Peyer's patch (tissue), 4 donors: ENCODE measurements at regions not wholly inside any gene's neighbourhood (a gene's known extent, or its start where the extent isn't known, plus 50 kb on each side); places are given as distances from the start of the nearest gene placed in this dataset.

Source experiments
- DNase-seq, 3 donors: peaks; one replicate each; pipeline ENCODE4 v3.0.0-alpha.2; 2017 to 2019
- H3K27ac ChIP-seq, 4 donors: fragments of 200-600 bp; sonication (generic); one replicate each; pipeline ENCODE4 v1.5.1; 2016 to 2019
- H3K27me3 ChIP-seq, 2 donors: fragments of 200-600 bp; sonication (generic); one replicate each; pipeline ENCODE4 v1.5.1; 2019
- H3K36me3 ChIP-seq, 3 donors: fragments of 200-600 bp; sonication (generic); one replicate each; pipeline ENCODE4 v1.5.1; 2016 to 2019
- H3K4me1 ChIP-seq, 4 donors: fragments of 200-600 bp; sonication (generic); one replicate each; pipeline ENCODE4 v1.5.1; 2016 to 2019
- H3K4me3 ChIP-seq, 4 donors: fragments of 200-600 bp; sonication (generic); 1 replicate in 3 of 4; 2 replicates in 1 of 4; pipeline ENCODE4 v1.5.1; 2016 to 2019; ENCODE audit warnings: mild to moderate bottlenecking in 1 of 4
- H3K9me3 ChIP-seq, 4 donors: fragments of 200-600 bp; sonication (generic); one replicate each; pipeline ENCODE4 v1.5.1; 2016 to 2019; ENCODE audit warnings: mild to moderate bottlenecking in 1 of 4
- POLR2A ChIP-seq, 2 donors: fragments of 450-650 bp; IDR thresholded peaks; one replicate each; pipeline ENCODE4 v1.5.1; 2017; ENCODE audit warnings: antibody characterized with exemption in 2 of 2, mild to moderate bottlenecking in 2 of 2, moderate library complexity in 2 of 2
- TF ChIP-seq, protein P1 (sequence below), 6 experiments: fragments of 450-650 bp in 4 of 6; fragments of 200-600 bp in 2 of 6; sonication (generic) in 1 of 6; IDR thresholded peaks; one replicate each; pipeline ENCODE4 v1.5.1; 2017 to 2019; ENCODE audit warnings: antibody characterized with exemption in 6 of 6, mild to moderate bottlenecking in 3 of 6, moderate library complexity in 1 of 6

DNA sequence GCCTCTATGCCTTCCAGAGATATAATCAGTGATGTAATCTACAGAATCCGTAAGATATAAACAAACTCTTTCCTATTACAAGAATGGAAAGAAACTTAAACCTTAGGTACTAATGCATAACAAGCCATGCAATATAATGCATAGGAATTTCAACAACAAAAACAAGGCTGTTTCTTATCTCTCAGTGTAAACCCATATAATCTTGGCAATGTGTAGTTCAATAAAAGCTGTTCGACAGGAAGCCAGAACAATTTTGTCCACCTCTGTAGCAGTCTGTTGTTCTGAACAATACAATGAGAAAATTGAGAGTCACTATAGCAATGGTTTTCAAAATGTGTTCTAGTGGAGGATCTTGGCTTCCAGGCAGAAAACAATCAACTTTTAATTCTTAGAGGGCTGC, 111.5 kb upstream of the FREM2 start:
- no peaks in the 10 kb centered on the region for H3K9me3 ChIP-seq
- H3K27ac ChIP-seq, result no peak overlapping the region
- TF ChIP-seq POLR2A (IDR thresholded peaks at IDR 0.05), result no peak
- TF ChIP-seq, protein P1, sequence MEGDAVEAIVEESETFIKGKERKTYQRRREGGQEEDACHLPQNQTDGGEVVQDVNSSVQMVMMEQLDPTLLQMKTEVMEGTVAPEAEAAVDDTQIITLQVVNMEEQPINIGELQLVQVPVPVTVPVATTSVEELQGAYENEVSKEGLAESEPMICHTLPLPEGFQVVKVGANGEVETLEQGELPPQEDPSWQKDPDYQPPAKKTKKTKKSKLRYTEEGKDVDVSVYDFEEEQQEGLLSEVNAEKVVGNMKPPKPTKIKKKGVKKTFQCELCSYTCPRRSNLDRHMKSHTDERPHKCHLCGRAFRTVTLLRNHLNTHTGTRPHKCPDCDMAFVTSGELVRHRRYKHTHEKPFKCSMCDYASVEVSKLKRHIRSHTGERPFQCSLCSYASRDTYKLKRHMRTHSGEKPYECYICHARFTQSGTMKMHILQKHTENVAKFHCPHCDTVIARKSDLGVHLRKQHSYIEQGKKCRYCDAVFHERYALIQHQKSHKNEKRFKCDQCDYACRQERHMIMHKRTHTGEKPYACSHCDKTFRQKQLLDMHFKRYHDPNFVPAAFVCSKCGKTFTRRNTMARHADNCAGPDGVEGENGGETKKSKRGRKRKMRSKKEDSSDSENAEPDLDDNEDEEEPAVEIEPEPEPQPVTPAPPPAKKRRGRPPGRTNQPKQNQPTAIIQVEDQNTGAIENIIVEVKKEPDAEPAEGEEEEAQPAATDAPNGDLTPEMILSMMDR (IDR thresholded peaks at IDR 0.05), result no peak
- no peaks in the 10 kb centered on the region for H3K4me1 ChIP-seq
- no peaks in the 10 kb centered on the region for H3K27me3 ChIP-seq
- no peak overlapping the region for H3K4me3 ChIP-seq
- DNase-seq, result no peak
- H3K36me3 ChIP-seq, result no peaks in the 10 kb centered on the region

DNA sequence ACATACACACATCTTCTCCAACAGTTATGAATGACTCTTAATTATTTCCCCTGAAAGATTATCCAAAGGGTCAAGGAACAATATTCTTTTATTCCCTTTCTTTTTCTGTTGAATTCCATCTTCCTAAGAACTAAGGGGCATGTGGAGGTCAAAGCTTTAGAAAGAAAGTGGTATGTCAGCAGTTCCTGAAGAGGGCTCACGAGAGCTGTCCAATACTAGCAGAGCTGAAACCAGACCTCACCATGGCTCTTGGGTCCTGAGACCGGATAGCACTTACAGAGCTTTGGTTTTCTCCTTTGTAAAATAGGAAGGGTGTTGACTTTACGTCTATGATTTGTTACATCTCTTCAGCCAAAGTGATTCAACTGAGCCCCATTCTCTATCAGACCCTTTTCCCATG, 109.8 kb upstream of the FREM2 start:
- Histone ChIP-seq H3K9me3 (no peaks in the 10 kb centered on the region), H3K27me3 (no peaks in the 10 kb centered on the region), H3K36me3 (no peaks in the 10 kb centered on the region), H3K4me3 (no peak overlapping the region), H3K4me1 (no peaks in the 10 kb centered on the region), H3K27ac (no peak overlapping the region)
- no peak for DNase-seq
- no peak for TF ChIP-seq POLR2A (IDR thresholded peaks at IDR 0.05)
- TF ChIP-seq, protein P1 (IDR thresholded peaks at IDR 0.05), result no peak

DNA sequence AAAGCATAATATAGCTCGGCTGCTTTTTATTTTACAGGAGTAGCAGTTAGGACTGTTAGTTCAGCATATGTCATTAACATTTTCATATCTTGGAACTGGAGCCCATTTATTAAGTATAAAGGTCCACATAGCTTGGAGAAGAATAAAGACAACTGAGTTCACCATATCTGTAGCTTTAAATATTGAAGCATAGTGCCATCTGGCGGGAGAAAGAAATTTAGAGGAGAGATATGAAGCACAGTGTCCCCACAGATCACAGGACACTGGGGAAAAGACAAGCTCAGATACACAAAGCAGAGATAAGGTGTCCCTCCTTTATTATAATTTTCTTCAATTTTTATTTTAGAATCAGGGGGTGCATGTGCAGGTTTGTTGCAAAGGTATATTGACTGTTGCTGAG, 104.7 kb upstream of the FREM2 start:
- no peaks in the 10 kb centered on the region for H3K4me1 ChIP-seq
- DNase-seq, result no peak
- H3K27me3 ChIP-seq, result no peaks in the 10 kb centered on the region
- H3K9me3 ChIP-seq, result no peaks in the 10 kb centered on the region
- no peaks in the 10 kb centered on the region for H3K36me3 ChIP-seq
- TF ChIP-seq, protein P1 (IDR thresholded peaks at IDR 0.05), result peak in 4 of 6 experiments; percentile 19 to 39 (median 34)
- TF ChIP-seq POLR2A (IDR thresholded peaks at IDR 0.05), result no peak
- H3K27ac ChIP-seq, result no peak overlapping the region
- H3K4me3 ChIP-seq, result no peak overlapping the region

DNA sequence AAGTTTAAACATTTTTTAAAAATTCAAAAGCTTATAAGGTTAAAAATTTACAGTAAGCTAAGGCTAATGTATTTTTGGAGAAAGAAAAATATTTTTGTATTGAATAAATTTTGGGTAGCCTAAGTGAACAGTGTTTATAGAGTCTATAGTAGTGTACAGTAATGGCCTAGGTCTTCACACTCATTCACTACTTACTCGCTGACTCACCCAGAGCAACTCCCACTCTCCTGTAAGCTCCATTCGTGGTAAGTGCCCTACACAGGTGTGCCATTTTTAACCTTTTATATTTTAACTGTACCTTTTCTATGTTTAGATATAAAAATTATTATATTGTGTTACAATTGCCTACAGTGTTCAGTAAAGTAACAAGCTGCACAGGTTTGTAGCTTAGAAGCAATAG, 96.6 kb upstream of the FREM2 start:
- Histone ChIP-seq H3K36me3 (no peaks in the 10 kb centered on the region), H3K27me3 (no peaks in the 10 kb centered on the region), H3K4me3 (no peak overlapping the region), H3K27ac (no peak overlapping the region), H3K9me3 (no peaks in the 10 kb centered on the region), H3K4me1 (no peaks in the 10 kb centered on the region)
- DNase-seq, result no peak
- TF ChIP-seq, protein P1 (IDR thresholded peaks at IDR 0.05), result no peak
- TF ChIP-seq POLR2A (IDR thresholded peaks at IDR 0.05), result no peak

DNA sequence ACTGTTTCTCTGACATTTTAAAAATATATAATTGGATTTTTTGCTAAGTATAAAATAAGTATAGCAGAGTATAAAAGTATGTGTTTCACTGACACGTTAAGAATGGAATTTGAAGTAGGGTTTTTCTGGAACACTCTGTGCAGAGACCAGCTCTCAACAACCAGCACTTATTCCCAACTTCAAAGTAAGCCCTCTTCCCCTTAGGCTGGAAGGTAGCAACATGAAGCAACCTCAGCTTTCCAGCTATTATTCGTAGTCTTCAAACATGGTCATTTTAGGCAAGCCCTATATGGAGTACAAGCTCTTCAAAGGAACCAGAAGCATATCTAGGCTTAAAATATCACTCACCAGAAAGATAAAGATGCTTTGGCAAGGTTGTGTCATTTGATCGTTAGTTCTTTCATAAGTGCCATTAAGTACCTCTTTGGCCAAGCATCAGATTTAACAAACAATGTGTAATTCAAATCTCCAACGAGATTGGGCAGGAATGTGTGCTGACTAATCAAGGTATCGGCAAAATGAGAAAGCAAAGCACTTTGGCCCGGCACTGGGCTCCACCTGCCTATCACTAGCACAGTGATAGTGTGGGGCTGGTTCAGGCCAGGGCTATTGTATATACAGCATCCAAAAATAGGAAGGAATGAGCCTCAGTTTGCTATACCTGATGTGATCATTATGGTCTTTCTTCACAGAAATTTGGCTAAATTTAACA, 95.9 kb upstream of the FREM2 start:
- H3K4me3 ChIP-seq, result no peak overlapping the region
- TF ChIP-seq POLR2A (IDR thresholded peaks at IDR 0.05), result no peak
- TF ChIP-seq, protein P1 (IDR thresholded peaks at IDR 0.05), result no peak
- no peaks in the 10 kb centered on the region for H3K9me3 ChIP-seq
- no peak for DNase-seq
- no peaks in the 10 kb centered on the region for H3K36me3 ChIP-seq
- no peak overlapping the region for H3K27ac ChIP-seq
- no peaks in the 10 kb centered on the region for H3K27me3 ChIP-seq
- H3K4me1 ChIP-seq, result no peaks in the 10 kb centered on the region

DNA sequence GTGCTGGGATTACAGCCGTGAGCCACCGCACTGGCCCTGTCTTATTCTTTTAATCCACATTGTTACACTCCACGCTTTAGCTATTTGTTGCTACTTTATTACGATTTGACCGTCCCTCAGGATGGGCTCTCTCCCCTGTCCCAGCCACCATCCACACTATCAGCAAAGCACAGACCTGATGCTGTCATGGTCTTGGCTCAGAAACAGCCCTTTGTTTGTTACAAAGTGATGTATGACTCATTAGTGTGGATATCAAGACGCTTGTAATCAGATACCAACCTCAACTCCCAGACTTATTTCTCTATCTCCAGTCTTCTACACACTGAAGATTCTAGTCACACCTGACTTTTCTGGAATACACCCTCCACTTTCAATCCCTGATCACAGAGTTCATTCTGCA, 84.6 kb upstream of the FREM2 start:
- Histone ChIP-seq H3K27me3 (no peaks in the 10 kb centered on the region), H3K36me3 (no peaks in the 10 kb centered on the region), H3K27ac (no peak overlapping the region), H3K4me3 (no peak overlapping the region), H3K9me3 (no peaks in the 10 kb centered on the region), H3K4me1 (no peaks in the 10 kb centered on the region)
- TF ChIP-seq, protein P1 (IDR thresholded peaks at IDR 0.05), result no peak
- TF ChIP-seq POLR2A (IDR thresholded peaks at IDR 0.05), result no peak
- no peak for DNase-seq
